ENCODE measurements at regions not wholly inside any gene's neighbourhood (a gene's known extent, or its start where the extent isn't known, plus 50 kb on each side); places are given as distances from the start of the nearest gene placed in this dataset.

GRCh38 chr10:6347391-6347951 is 144.7 kb downstream of the PFKFB3 start:
- no peak for TF ChIP-seq CTCF (IDR thresholded peaks at IDR 0.05)
- no peak for TF ChIP-seq SIN3A (IDR thresholded peaks at IDR 0.05; ENCODE audit: borderline replicate concordance, insufficient read depth, low read depth, low read length)
- no peak for TF ChIP-seq POLR2AphosphoS5 (IDR thresholded peaks at IDR 0.05; ENCODE audit: low read depth, low read length)
